ENCODE measurements at regions not wholly inside any gene's neighbourhood (a gene's known extent, or its start where the extent isn't known, plus 50 kb on each side); places are given as distances from the start of the nearest gene placed in this dataset.
"Not testable (repeated sequence)": the region's sequence is repeated elsewhere in the genome, so short reads cannot be mapped to it uniquely, and the experiment has no call there.

GRCh38 chr16:32085438-32086141, 167.5 kb upstream of the TP53TG3D start:
- POLR2A ChIA-PET; H3K27ac Mint-ChIP-seq; H3K27me3 Mint-ChIP-seq; H3K27ac ChIP-seq (ENCODE audit: low read length); H3K36me3 Mint-ChIP-seq; CTCF ChIA-PET; H3K9me3 Mint-ChIP-seq; H3K9me3 ChIP-seq; H3K36me3 ChIP-seq (ENCODE audit: control insufficient read depth in 2 of 2, extremely low read depth in 1 of 2, insufficient read depth in 1 of 2, low read length in 1 of 2); H3K4me1 Mint-ChIP-seq: not testable (repeated sequence)
- H3K27me3 ChIP-seq (replicated peaks in 1 of 2; ENCODE audit: control insufficient read depth in 2 of 2, extremely low read depth in 1 of 2, insufficient read depth in 2 of 2, low read length in 1 of 2) = peaks cover 0 to 18% of the 10 kb centered on the region in 2 experiments
- H3K4me3 ChIP-seq (ENCODE audit: control insufficient read depth in 1 of 2, extremely low read depth in 1 of 2, low read length in 1 of 2) = peak overlapping the region in 1 of 2 donors; percentile 34
- ATAC-seq (replicated peaks in 1 of 4) (peak in 1 of 4 experiments; percentile 38), DNase-seq (peak in 15 of 35 experiments; percentile 0 to 42 (median 10))
- peaks cover 0 to 12% of the 10 kb centered on the region in 2 experiments for H3K4me1 ChIP-seq (ENCODE audit: control insufficient read depth in 1 of 2, extremely low read depth in 1 of 2, insufficient read depth in 2 of 2, low read length in 2 of 2)
- peak overlapping the region; percentile 53 to 69 (median 59) for H3K4me3 Mint-ChIP-seq
- WGBS (ENCODE audit: insufficient coverage) = 3% methylated on average over 34 of the region's 65 CpGs

- not testable (repeated sequence) for ATAC-seq (replicated peaks in 1 of 4)
These were observed 137.5 kb upstream of the TP53TG3D start for GRCh38 chr16:32115562-32115961.

GRCh38 chr16:32116080-32116479, 137.0 kb upstream of the TP53TG3D start:
- H3K9me3 ChIP-seq = no peaks in the 10 kb centered on the region
- Mint-ChIP-seq H3K36me3 (no peaks in the 10 kb centered on the region), H3K4me3 (peak overlapping the region; percentile 47 to 75 (median 62)), H3K27ac (no peak overlapping the region), H3K9me3 (no peaks in the 10 kb centered on the region), H3K27me3 (peaks cover 3 to 5% of the 10 kb centered on the region in 2 donors), H3K4me1 (no peaks in the 10 kb centered on the region)
- WGBS (ENCODE audit: insufficient coverage) = under 1% methylated on average over 31 of the region's 52 CpGs
- no peak for ATAC-seq (replicated peaks in 1 of 4)
- ChIA-PET CTCF (no interaction called here), POLR2A (no interaction called here)
- no peaks in the 10 kb centered on the region for H3K36me3 ChIP-seq (ENCODE audit: control insufficient read depth in 2 of 2, extremely low read depth in 1 of 2, insufficient read depth in 1 of 2, low read length in 1 of 2)
- peaks cover 0 to 12% of the 10 kb centered on the region in 2 experiments for H3K4me1 ChIP-seq (ENCODE audit: control insufficient read depth in 1 of 2, extremely low read depth in 1 of 2, insufficient read depth in 2 of 2, low read length in 2 of 2)
- peak overlapping the region; percentile 41 to 51 for H3K4me3 ChIP-seq (ENCODE audit: control insufficient read depth in 1 of 2, extremely low read depth in 1 of 2, low read length in 1 of 2)
- DNase-seq = peak in 6 of 35 experiments; percentile 0 to 23 (median 8)
- H3K27ac ChIP-seq (ENCODE audit: low read length) = no peak overlapping the region
- H3K27me3 ChIP-seq (replicated peaks in 1 of 2; ENCODE audit: control insufficient read depth in 2 of 2, extremely low read depth in 1 of 2, insufficient read depth in 2 of 2, low read length in 1 of 2) = peaks cover 0 to 15% of the 10 kb centered on the region in 2 experiments

More at GRCh38 chr16:32115562-32115961, 137.5 kb upstream of the TP53TG3D start:
- H3K4me3 ChIP-seq (ENCODE audit: control insufficient read depth in 1 of 2, extremely low read depth in 1 of 2, low read length in 1 of 2); H3K27ac Mint-ChIP-seq; POLR2A ChIA-PET; CTCF ChIA-PET; H3K36me3 ChIP-seq (ENCODE audit: control insufficient read depth in 2 of 2, extremely low read depth in 1 of 2, insufficient read depth in 1 of 2, low read length in 1 of 2); DNase-seq; H3K4me1 Mint-ChIP-seq; H3K9me3 ChIP-seq; H3K27ac ChIP-seq (ENCODE audit: low read length); H3K9me3 Mint-ChIP-seq; H3K27me3 Mint-ChIP-seq; H3K36me3 Mint-ChIP-seq: not testable (repeated sequence)
- H3K4me3 Mint-ChIP-seq = peak overlapping the region in 2 of 3 donors; percentile 39 to 60
- WGBS (ENCODE audit: insufficient coverage) = under 1% methylated on average over 27 of the region's 45 CpGs
- Histone ChIP-seq H3K27me3 (replicated peaks in 1 of 2; ENCODE audit: control insufficient read depth in 2 of 2, extremely low read depth in 1 of 2, insufficient read depth in 2 of 2, low read length in 1 of 2) (peaks cover 0 to 15% of the 10 kb centered on the region in 2 experiments), H3K4me1 (ENCODE audit: control insufficient read depth in 1 of 2, extremely low read depth in 1 of 2, insufficient read depth in 2 of 2, low read length in 2 of 2) (peaks cover 0 to 12% of the 10 kb centered on the region in 2 experiments)

- H3K27me3 Mint-ChIP-seq; H3K27ac ChIP-seq (ENCODE audit: low read length); H3K4me3 ChIP-seq (ENCODE audit: control insufficient read depth in 1 of 2, extremely low read depth in 1 of 2, low read length in 1 of 2); ATAC-seq (replicated peaks in 1 of 4); H3K36me3 ChIP-seq (ENCODE audit: control insufficient read depth in 2 of 2, extremely low read depth in 1 of 2, insufficient read depth in 1 of 2, low read length in 1 of 2); POLR2A ChIA-PET; H3K9me3 ChIP-seq; H3K9me3 Mint-ChIP-seq; H3K4me1 Mint-ChIP-seq; H3K27ac Mint-ChIP-seq; H3K36me3 Mint-ChIP-seq; CTCF ChIA-PET: not testable (repeated sequence)
- DNase-seq = peak in 1 of 35 experiments; percentile 22
- peaks cover 0 to 12% of the 10 kb centered on the region in 2 experiments for H3K4me1 ChIP-seq (ENCODE audit: control insufficient read depth in 1 of 2, extremely low read depth in 1 of 2, insufficient read depth in 2 of 2, low read length in 2 of 2)
- WGBS (ENCODE audit: insufficient coverage) = no CpG with 5 or more reads among the region's 29 CpGs
- H3K4me3 Mint-ChIP-seq = peak overlapping the region in 2 of 3 donors; percentile 62 to 75
- H3K27me3 ChIP-seq (replicated peaks in 1 of 2; ENCODE audit: control insufficient read depth in 2 of 2, extremely low read depth in 1 of 2, insufficient read depth in 2 of 2, low read length in 1 of 2) = peaks cover 0 to 15% of the 10 kb centered on the region in 2 experiments
These were observed 136.6 kb upstream of the TP53TG3D start for GRCh38 chr16:32116533-32116932.

- H3K9me3 ChIP-seq; H3K27ac ChIP-seq (ENCODE audit: low read length); POLR2A ChIA-PET; H3K4me3 ChIP-seq (ENCODE audit: control insufficient read depth in 1 of 2, extremely low read depth in 1 of 2, low read length in 1 of 2); H3K9me3 Mint-ChIP-seq; DNase-seq; H3K27ac Mint-ChIP-seq; H3K36me3 Mint-ChIP-seq; CTCF ChIA-PET; H3K4me3 Mint-ChIP-seq; H3K27me3 Mint-ChIP-seq; H3K4me1 Mint-ChIP-seq; H3K36me3 ChIP-seq (ENCODE audit: control insufficient read depth in 2 of 2, extremely low read depth in 1 of 2, insufficient read depth in 1 of 2, low read length in 1 of 2); ATAC-seq (replicated peaks in 1 of 4): not testable (repeated sequence)
- peaks cover 0 to 12% of the 10 kb centered on the region in 2 experiments for H3K4me1 ChIP-seq (ENCODE audit: control insufficient read depth in 1 of 2, extremely low read depth in 1 of 2, insufficient read depth in 2 of 2, low read length in 2 of 2)
- peaks cover 0 to 15% of the 10 kb centered on the region in 2 experiments for H3K27me3 ChIP-seq (replicated peaks in 1 of 2; ENCODE audit: control insufficient read depth in 2 of 2, extremely low read depth in 1 of 2, insufficient read depth in 2 of 2, low read length in 1 of 2)
- 67% methylated on average over 1 of the region's 1 CpG for WGBS (ENCODE audit: insufficient coverage)
These were observed 132.7 kb upstream of the TP53TG3D start for GRCh38 chr16:32120372-32120771.

- POLR2A ChIA-PET; H3K9me3 Mint-ChIP-seq; CTCF ChIA-PET; H3K27ac Mint-ChIP-seq; H3K4me1 Mint-ChIP-seq; H3K9me3 ChIP-seq; H3K36me3 ChIP-seq (ENCODE audit: control insufficient read depth in 2 of 2, extremely low read depth in 1 of 2, insufficient read depth in 1 of 2, low read length in 1 of 2); H3K36me3 Mint-ChIP-seq; H3K27me3 Mint-ChIP-seq; H3K4me3 ChIP-seq (ENCODE audit: control insufficient read depth in 1 of 2, extremely low read depth in 1 of 2, low read length in 1 of 2); ATAC-seq (replicated peaks in 1 of 4); DNase-seq; H3K27ac ChIP-seq (ENCODE audit: low read length); H3K4me1 ChIP-seq (ENCODE audit: control insufficient read depth in 1 of 2, extremely low read depth in 1 of 2, insufficient read depth in 2 of 2, low read length in 2 of 2); H3K4me3 Mint-ChIP-seq: not testable (repeated sequence)
- H3K27me3 ChIP-seq (replicated peaks in 1 of 2; ENCODE audit: control insufficient read depth in 2 of 2, extremely low read depth in 1 of 2, insufficient read depth in 2 of 2, low read length in 1 of 2) = peaks cover 0 to 11% of the 10 kb centered on the region in 2 experiments
- WGBS (ENCODE audit: insufficient coverage) = 83% methylated on average over 2 of the region's 3 CpGs
These were observed 132.3 kb upstream of the TP53TG3D start for GRCh38 chr16:32120779-32121178.
